H9 (cell line): ENCODE measurements at regions not wholly inside any gene's neighbourhood (a gene's known extent, or its start where the extent isn't known, plus 50 kb on each side); places are given as distances from the start of the nearest gene placed in this dataset.

Experiments used
- DNase-seq: peaks from one replicate; pipeline ENCODE4 v3.0.0-alpha.2; 2017
- H2AFZ ChIP-seq: one replicate; pipeline ENCODE4 v1.6.1; 2013; ENCODE audit warnings: mild to moderate bottlenecking, low read length, control low read depth, moderate library complexity
- H2AK5ac ChIP-seq: 2 replicates; pipeline ENCODE4 v1.6.1; 2013; ENCODE audit warnings: low read length, control low read depth, mixed read lengths; ENCODE audit not compliant: insufficient read length
- H2BK120ac ChIP-seq: one replicate; pipeline ENCODE4 v1.6.1; 2013; ENCODE audit warnings: low read depth, mild to moderate bottlenecking, low read length, control low read depth, inconsistent platforms; ENCODE audit not compliant: poor library complexity, severe bottlenecking
- H2BK12ac ChIP-seq: 2 replicates; pipeline ENCODE4 v1.6.1; 2013; ENCODE audit warnings: low read length, control low read depth, mixed read lengths, low read depth; ENCODE audit not compliant: insufficient read length
- H2BK15ac ChIP-seq: 2 replicates; pipeline ENCODE4 v1.6.1; 2013; ENCODE audit warnings: low read depth, low read length, control low read depth
- H2BK20ac ChIP-seq: one replicate; pipeline ENCODE4 v1.6.1; 2013; ENCODE audit warnings: low read depth, mild to moderate bottlenecking, low read length, control low read depth, inconsistent platforms; ENCODE audit not compliant: poor library complexity, severe bottlenecking
- H2BK5ac ChIP-seq: 2 replicates; pipeline ENCODE4 v1.6.1; 2013; ENCODE audit warnings: low read length, control low read depth, mixed read lengths; ENCODE audit not compliant: insufficient read length
- H3K14ac ChIP-seq: 2 replicates; pipeline ENCODE4 v1.6.1; 2013; ENCODE audit warnings: low read length, control low read depth; ENCODE audit not compliant: insufficient read depth
- H3K18ac ChIP-seq: 2 replicates; pipeline ENCODE4 v1.6.1; 2013; ENCODE audit warnings: low read depth, mild to moderate bottlenecking, mixed read lengths, low read length, control low read depth; ENCODE audit not compliant: insufficient read length
- H3K23ac ChIP-seq: 2 replicates; pipeline ENCODE4 v1.6.1; 2013; ENCODE audit warnings: low read length, control low read depth, mixed read lengths, low read depth; ENCODE audit not compliant: insufficient read length
- H3K23me2 ChIP-seq: 2 replicates; pipeline ENCODE4 v1.6.1; 2013; ENCODE audit warnings: low read depth, mild to moderate bottlenecking, mixed read lengths, low read length, control low read depth; ENCODE audit not compliant: insufficient read length, poor library complexity, severe bottlenecking
- H3K27ac ChIP-seq: 2 replicates; pipeline ENCODE4 v1.5.1; 2013; ENCODE audit warnings: low read length, control low read depth, mixed read lengths, low read depth; ENCODE audit not compliant: insufficient read length
- H3K27me3 ChIP-seq: 2 replicates; pipeline ENCODE4 v1.6.1; 2013; ENCODE audit warnings: low read length, control low read depth, inconsistent platforms; ENCODE audit not compliant: insufficient read depth
- H3K4ac ChIP-seq: 2 replicates; pipeline ENCODE4 v1.6.1; 2013; ENCODE audit warnings: low read depth, mild to moderate bottlenecking, control low read depth, inconsistent platforms, low read length, moderate library complexity
- H3K4me1 ChIP-seq: 2 replicates; pipeline ENCODE4 v1.6.1; 2013; ENCODE audit warnings: low read length, control low read depth, inconsistent platforms; ENCODE audit not compliant: insufficient read depth
- H3K4me2 ChIP-seq: 2 replicates; pipeline ENCODE4 v1.6.1; 2013; ENCODE audit warnings: low read length, control low read depth, mixed read lengths; ENCODE audit not compliant: insufficient read length, insufficient read depth
- H3K56ac ChIP-seq: 2 replicates; pipeline ENCODE4 v1.6.1; 2013; ENCODE audit warnings: low read depth, mild to moderate bottlenecking, mixed read lengths, low read length, control low read depth; ENCODE audit not compliant: insufficient read length
- H3K79me1 ChIP-seq: 2 replicates; pipeline ENCODE4 v1.6.1; 2013; ENCODE audit warnings: low read depth, mild to moderate bottlenecking, moderate library complexity, low read length, control low read depth, inconsistent platforms; ENCODE audit not compliant: insufficient read depth, poor library complexity, severe bottlenecking
- H3K79me2 ChIP-seq: 2 replicates; pipeline ENCODE4 v1.6.1; 2013; ENCODE audit warnings: low read length, control low read depth, inconsistent platforms; ENCODE audit not compliant: insufficient read depth
- H3K9ac ChIP-seq: 2 replicates; pipeline ENCODE4 v1.6.1; 2013; ENCODE audit warnings: low read length, control low read depth, mixed read lengths; ENCODE audit not compliant: insufficient read length; ENCODE audit errors: extremely low read depth
- H3K9me3 ChIP-seq: one replicate; pipeline ENCODE4 v1.6.1; 2013; ENCODE audit warnings: low read depth, low read length, inconsistent platforms; ENCODE audit not compliant: control insufficient read depth
- H3T11ph ChIP-seq: one replicate; pipeline ENCODE4 v1.6.1; 2013; ENCODE audit warnings: mild to moderate bottlenecking, low read length, control low read depth, inconsistent platforms
- H4K20me1 ChIP-seq: one replicate; pipeline ENCODE4 v1.6.1; 2013; ENCODE audit not compliant: control insufficient read depth, insufficient read length, insufficient read depth
- H4K5ac ChIP-seq: 2 replicates; pipeline ENCODE4 v1.6.1; 2013; ENCODE audit warnings: low read depth, mild to moderate bottlenecking, mixed read lengths, low read length, control low read depth; ENCODE audit not compliant: insufficient read length
- H4K8ac ChIP-seq: replicated peaks from 2 replicates; pipeline ENCODE4 v1.6.1; 2013; ENCODE audit warnings: low read length, control low read depth, mixed read lengths, low read depth; ENCODE audit not compliant: insufficient read length
- H4K91ac ChIP-seq: 2 replicates; pipeline ENCODE4 v1.6.1; 2013; ENCODE audit warnings: low read depth, mild to moderate bottlenecking, moderate library complexity, mixed read lengths, low read length, control low read depth; ENCODE audit not compliant: insufficient read length
- H3K27ac Mint-ChIP-seq, 3 experiments: 2 replicates in 2 of 3; 3 replicates in 1 of 3; pipeline ENCODE4 v1.8.0; 2020 to 2021; ENCODE audit warnings: mixed read lengths in 3 of 3, mild to moderate bottlenecking in 1 of 3, moderate library complexity in 1 of 3
- H3K27me3 Mint-ChIP-seq: 2 replicates; pipeline ENCODE4 v1.8.0; 2021; ENCODE audit warnings: low read depth, mild to moderate bottlenecking, moderate library complexity, mixed read lengths
- H3K36me3 Mint-ChIP-seq, 3 experiments: 2 replicates in 2 of 3; 3 replicates in 1 of 3; pipeline ENCODE4 v1.8.0; 2020 to 2021; ENCODE audit warnings: low read depth in 3 of 3, mixed read lengths in 3 of 3; ENCODE audit not compliant: insufficient read depth in 1 of 3
- H3K4me1 Mint-ChIP-seq, 2 experiments: 2 replicates each; pipeline ENCODE4 v1.8.0; 2020; ENCODE audit warnings: mixed read lengths in 2 of 2
- H3K4me3 Mint-ChIP-seq, 2 experiments: 2 replicates in 1 of 2; 3 replicates in 1 of 2; pipeline ENCODE4 v1.8.0; 2020 to 2021; ENCODE audit warnings: mild to moderate bottlenecking in 2 of 2, mixed read lengths in 2 of 2, moderate library complexity in 1 of 2
- H3K9me3 Mint-ChIP-seq, 2 experiments: 2 replicates in 1 of 2; 3 replicates in 1 of 2; pipeline ENCODE4 v1.8.0; 2020; ENCODE audit warnings: mild to moderate bottlenecking in 2 of 2, mixed read lengths in 2 of 2, moderate library complexity in 1 of 2
- CTCF ChIP-seq: fragments of 200-600 bp; sonication (generic); conservative IDR thresholded peaks from 3 replicates; pipeline ENCODE4 v1.8.0; 2021; ENCODE audit warnings: antibody characterized with exemption, mild to moderate bottlenecking
- WGBS: extraction: QIAGEN DNeasy Blood & Tissue Kit; methylation state at CpG from one replicate; pipeline ENCODE4 v1.1.7; 2013; ENCODE audit warnings: missing lambda C conversion rate, low lambda C conversion rate, mixed read lengths; ENCODE audit not compliant: insufficient read length; ENCODE audit errors: extremely low coverage; 5-methylcytosine and 5-hydroxymethylcytosine counted together

DNA sequence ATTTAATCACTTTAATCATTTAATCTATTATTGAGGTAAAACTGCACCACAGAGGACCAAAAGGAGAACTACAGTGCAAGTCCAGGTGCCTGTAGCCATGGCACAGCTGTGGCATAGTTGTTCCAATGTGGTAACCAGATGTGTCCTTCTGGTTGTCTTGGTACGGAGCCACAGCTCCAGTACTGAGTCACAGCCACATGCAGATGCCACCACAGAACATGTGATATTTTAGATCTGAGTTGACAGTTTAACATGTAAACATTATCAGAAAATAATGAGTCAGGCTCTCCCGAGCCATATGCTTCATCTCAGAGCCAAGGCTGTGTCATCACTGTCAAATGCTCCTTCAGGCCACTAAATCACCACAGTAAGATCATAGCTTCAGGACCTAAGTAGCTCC, 56.4 kb upstream of the RGS7 start:
- Mint-ChIP-seq H3K9me3 (no peaks in the 10 kb centered on the region), H3K27me3 (no peaks in the 10 kb centered on the region), H3K4me1 (peaks cover 6 to 7% of the 10 kb centered on the region in 2 experiments), H3K4me3 (no peak overlapping the region), H3K36me3 (no peaks in the 10 kb centered on the region), H3K27ac (no peak overlapping the region)
- Histone ChIP-seq H3K27ac (no peak overlapping the region), H3K79me1 (no peaks in the 10 kb centered on the region), H3K9ac (no peak overlapping the region), H3K79me2 (no peaks in the 10 kb centered on the region), H2BK12ac (no peak overlapping the region), H3K18ac (no peak overlapping the region), H3K4me1 (no peaks in the 10 kb centered on the region), H4K20me1 (no peaks in the 10 kb centered on the region), H3K4me2 (no peak overlapping the region), H4K91ac (no peak overlapping the region), H3K23me2 (no peaks in the 10 kb centered on the region), H2BK20ac (no peak overlapping the region), H3K14ac (no peak overlapping the region), H2BK5ac (no peak overlapping the region), H3K23ac (no peak overlapping the region), H2BK120ac (no peak overlapping the region), H3K9me3 (no peaks in the 10 kb centered on the region), H4K8ac (no peak overlapping the region), H3K4ac (no peak overlapping the region), H2AFZ (no peak overlapping the region), H2AK5ac (no peak overlapping the region), H3K56ac (no peak overlapping the region), H2BK15ac (no peak overlapping the region), H4K5ac (no peak overlapping the region), H3T11ph (no peak overlapping the region), H3K27me3 (no peaks in the 10 kb centered on the region)
- no peak for TF ChIP-seq CTCF
- no peak for DNase-seq
- no CpG with 5 or more reads among the region's 2 CpGs for WGBS
